GM19240 (cell line): ENCODE measurements at regions not wholly inside any gene's neighbourhood (a gene's known extent, or its start where the extent isn't known, plus 50 kb on each side); places are given as distances from the start of the nearest gene placed in this dataset.
A peak's percentile ranks its signal among the peaks of the same experiment; 100 is the strongest.
"Not testable (repeated sequence)": the region's sequence is repeated elsewhere in the genome, so short reads cannot be mapped to it uniquely, and the experiment has no call there.

ENCODE experiments used
- DNase-seq: peaks from one replicate; pipeline ENCODE4 v3.0.0; 2011; ENCODE audit warnings: low spot score; ENCODE audit not compliant: insufficient read length

DNA sequence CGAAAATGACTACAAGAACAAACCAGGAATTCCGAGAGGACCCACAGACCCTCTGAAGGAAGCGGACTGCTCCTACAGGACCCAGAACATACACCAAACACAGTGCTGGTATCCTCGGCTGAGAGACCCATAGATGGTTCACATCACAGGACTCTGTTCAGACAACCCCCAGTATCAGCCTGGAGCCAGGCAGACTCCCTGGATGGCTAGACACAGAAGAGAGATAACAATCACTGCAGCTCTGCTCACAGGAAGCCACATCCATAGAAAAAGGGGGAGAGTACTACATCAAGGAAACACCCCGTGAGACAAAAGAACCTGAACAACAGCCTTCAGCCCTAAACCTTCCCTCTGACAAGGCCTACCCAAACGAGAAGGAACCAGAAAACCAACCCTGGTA, 434.0 kb upstream of the NR5A2 start:
- DNase-seq: no peak

DNA sequence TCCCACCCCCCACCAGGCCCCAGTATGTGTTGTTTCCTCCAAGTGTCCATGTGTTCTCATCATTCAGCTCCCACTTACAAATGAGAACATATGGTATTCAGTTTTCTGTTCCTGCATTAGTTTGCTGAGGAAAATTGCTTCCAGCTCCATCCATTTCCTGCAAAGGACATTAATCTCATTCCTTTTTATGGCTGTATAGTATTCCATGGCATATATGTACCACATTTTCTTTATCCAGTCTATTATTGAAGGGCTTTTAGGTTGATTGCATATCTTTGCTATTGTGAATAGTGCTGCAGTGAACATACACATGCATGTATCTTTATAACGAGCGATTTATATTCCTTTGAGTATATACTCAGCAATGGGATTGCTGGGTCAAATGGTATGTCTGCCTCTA, 431.1 kb upstream of the NR5A2 start:
- not testable (repeated sequence) for DNase-seq

DNA sequence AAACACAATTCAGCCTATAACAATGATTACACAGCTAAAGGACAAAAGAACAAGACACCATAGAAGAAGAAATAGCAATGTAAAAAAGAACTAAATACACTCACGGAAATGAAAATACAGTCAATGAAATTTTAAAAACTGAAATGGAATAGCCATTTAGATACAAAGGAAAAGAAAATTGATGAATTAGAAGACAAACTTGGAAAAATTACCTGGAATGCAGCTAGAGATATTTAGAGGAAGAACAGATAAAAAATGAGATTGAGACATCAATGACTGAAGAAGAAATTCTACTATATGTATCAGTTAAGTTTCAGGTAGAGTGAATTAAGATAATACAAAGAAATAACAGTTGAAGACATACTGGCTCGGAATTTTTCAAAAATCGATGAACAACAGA, 430.4 kb upstream of the NR5A2 start:
- DNase-seq: no peak

DNA sequence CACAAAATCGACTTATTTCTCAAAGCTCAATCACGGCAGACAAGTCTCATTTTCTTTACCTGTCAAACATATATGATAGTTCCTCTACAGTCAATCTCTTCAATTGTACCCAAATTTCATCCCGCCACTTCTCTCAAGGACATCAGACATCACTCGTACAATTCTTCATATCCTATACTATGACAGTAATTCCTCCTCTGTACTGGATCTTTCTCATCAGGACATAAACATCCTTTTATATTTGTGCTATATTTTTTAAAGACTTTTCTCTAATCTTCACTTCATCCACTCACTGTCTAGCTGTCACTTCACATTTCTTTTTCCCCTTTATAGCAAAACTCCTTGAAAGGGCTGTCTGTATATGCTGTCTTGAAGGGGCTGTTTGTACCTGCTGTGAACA, 419.1 kb upstream of the NR5A2 start:
- no peak for DNase-seq

DNA sequence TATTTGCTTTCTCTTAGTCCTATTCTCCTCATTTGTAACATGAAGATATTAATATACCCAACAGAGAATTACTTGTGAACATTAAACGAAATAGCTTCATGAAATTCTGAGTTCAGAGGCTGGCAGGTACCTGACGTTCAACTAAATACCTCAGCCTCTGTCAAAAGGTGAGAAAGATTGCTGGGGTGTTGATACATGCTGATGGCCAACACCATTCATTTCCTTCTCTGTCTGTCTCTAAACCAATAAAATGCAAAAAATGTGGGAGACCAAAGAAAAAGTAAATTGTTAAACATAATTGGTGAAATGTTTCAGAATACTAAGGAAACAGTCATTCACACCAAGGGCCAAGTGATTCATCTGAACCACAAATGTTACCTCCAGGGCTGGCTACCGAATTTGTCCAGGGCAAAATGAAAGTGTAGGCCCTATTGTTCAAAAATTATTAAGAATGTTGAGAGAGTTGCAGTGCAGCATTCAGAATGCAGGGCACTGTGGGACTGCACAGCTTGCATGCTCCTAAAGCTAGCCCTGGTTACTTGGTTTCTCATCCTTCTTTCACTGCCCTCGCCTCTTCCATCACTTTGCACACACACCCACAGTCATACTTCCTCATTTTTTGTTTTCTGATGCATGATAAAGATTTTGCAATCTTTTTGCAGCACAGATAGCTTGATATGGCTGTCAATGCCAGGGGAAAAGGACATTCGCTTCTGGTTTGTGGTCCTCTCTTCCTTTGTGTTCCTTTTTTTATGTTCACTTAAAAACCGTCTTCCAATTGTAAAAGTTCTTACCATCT, 414.3 kb upstream of the NR5A2 start:
- DNase-seq: no peak

DNA sequence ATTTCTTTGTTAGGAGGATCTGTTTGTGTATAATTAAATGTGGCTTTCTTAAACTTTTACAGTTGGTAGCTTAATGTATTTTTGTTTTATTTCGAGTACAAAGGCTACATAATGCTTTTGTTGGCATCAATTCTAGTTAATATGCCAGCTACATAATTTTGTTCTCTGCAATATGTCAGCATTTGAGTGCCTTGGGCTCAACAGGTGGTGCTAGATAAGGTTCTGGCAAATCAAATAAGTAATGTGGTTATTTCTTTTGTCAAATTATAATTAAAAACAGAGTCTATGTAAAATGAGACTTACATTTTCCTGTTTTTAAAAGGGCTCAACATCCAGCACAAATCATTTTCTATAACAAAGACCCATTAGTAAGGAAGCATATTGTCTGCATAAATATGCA, 410.6 kb upstream of the NR5A2 start:
- DNase-seq: no peak

DNA sequence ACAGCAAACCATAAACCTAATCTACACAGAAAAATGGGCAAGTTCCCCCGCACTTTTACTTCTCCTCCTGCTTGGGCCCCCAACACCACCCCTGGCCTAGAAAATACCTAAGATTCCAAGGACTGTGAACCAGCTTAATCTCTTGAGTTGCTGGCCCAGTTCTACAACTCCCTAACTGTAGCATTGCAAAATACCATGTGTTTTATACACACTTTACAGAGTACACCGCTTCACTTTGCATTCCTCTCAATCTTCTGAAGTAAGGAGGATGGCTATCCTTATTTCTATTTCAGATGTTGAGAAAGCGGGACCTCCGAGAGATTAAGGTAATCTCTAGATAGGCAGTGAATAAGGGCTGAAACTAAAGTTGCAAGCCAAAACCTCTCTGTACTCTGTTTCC, 408.3 kb upstream of the NR5A2 start:
- no peak for DNase-seq

DNA sequence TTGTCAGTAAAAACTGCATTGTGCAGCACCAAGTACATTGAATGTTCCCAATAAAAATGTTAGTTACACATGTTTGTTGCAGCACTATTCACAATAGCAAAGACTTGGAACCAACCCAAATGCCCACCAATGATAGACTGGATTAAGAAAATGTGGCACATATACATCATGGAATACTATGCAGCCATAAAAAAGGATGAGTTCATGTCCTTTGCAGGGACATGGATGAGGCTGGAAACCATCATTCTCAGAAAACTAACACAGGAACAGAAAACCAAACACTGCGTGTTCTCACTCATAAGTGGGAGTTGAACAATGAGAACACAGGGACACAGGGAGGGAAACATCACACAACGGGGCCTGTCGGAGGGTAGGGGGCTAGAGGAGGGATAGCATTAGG, 401.3 kb upstream of the NR5A2 start:
- DNase-seq: not testable (repeated sequence)

DNA sequence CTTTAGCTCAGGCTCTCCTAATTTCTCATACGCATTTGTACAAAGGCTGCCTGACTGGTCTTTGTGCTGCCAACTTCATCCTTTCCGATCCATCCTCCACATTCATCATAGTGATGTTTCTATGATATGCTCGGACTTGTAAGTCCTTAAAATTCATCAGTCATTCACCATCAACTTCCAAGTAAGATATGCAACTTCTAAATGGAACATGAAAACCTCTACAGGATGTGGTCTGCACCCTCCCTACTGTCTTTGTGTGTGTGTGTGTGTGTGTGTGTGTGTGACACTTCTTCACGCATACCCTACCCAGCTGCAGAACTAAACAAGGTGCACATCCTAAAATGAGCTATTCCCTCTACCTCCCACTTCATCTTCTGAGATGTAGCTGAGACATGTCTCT, 397.9 kb upstream of the NR5A2 start:
- DNase-seq: no peak

DNA sequence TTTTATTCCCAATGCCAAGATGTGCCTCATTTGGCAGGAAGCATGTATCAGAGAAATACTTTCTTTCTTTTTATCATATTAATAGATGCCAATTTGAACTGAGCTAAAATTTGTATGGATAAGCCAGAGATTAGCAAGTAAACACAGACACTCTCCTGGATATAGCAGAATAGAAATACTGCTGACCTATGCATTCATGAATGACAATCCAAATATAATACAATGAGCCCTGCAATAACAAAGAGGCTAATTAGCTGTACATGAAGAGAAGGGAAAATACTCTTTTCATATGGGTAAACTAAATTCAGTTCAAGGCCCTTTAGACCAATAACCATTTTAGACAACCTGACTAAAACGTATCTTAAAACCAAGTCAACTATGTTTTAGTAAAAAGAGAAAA, 388.1 kb upstream of the NR5A2 start:
- no peak for DNase-seq

DNA sequence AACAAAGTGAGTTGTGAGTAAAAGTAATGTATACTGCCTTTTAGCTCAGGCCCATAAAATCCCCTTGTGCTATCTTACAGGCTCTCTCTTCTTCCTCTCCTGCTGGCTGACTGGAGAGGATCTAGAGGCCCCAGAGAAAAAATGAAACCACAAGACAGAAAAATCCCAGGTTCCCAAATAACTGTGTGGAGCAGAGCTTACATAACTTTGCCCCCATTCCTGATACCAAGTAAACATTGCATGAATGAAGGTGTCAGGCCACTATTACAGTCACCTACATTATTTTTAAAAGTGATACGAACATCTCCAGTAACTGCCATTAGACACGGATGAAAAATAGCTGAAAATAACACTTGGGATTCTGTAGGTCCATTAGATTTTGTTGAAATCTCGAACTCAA, 386.0 kb upstream of the NR5A2 start:
- DNase-seq: no peak

DNA sequence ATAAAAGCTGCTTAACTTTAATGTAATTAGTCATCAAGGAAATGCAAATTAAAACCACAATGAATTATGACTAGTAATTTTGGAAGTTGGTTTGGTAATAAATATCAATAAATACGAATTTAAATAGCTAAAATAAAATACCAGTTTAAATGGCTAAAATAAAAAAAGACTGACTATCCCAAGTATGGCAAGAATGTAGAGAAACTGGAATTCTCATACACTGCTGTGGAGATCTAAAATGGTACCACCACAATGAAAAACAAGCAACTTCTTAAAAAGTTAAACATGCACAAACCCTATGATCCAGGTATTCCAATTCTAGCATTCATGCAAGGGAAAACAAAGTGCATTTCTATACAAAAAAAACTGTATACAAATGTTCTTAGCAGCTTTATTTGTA, 382.6 kb upstream of the NR5A2 start:
- DNase-seq: no peak

DNA sequence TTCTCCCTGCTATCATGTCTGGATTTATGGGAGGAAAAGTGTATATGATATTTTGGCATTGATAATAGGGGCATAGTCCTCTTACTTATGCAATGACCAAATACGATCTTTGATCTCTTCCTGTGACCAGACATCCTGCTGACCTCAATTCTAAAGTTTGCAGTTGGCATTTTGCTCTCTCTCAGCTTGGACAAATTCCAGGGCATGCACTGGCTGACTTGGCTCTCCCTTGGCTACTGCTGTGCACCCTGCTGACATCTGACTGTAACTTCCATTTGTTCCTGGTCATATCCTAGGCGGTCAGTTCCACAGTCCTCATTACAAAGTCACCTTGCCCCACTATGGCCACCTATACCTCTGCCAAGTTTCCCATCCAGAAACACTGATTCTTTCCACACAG, 380.7 kb upstream of the NR5A2 start:
- DNase-seq: no peak

DNA sequence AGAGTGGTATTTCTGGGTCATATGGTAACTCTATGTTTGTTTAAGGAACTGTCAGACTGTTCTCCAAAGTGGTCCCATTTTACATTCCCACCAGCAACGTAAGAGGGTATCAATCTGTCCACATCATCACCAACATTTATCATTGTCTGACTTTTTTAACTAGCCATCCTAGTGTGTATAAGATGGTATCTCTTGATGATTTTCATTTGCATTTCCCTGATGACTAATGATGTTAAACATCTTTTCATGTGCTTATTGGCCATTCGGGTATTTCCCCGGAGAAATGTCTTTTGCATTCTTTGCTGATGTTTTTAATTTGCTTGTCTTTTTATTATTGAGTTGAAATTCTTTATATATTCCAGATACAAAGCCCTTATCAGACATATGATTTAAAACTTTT, 370.1 kb upstream of the NR5A2 start:
- no peak for DNase-seq

DNA sequence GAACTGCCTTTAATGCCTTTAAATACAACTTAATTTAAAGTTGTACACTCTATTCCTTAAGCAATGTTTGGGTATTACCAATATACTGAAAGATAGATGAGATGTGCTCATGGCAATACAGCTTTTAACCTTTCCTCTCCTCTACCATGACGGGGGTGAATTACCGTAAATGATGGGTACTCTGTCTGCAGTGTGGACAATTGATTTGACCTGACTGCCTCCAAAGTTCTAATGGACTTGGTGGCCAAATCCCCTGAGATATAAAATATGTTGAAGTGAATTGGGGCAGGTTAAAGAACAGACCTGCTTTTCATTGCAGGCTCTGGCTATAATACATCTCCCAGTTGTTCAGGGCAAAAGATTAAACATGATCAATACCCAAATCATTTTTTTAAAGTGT, 367.4 kb upstream of the NR5A2 start:
- DNase-seq: no peak

DNA sequence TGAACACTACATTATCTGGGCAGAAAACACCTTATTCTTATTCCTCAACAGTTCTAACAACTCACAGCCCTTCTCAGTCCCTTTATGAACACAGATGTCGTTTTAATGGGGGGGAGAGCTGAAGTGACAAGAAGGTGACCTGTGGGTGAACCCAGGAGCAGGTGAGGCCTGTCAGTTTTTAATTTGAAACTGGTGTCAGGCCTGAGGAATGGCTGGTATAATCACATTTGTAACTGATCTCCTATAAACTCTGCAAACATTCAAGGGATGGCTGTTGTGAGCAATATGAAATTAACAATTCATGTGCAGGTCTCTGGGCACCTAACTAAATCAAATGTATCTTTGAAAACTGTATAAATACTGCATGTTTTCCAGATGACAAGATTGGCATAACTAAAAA, 362.1 kb upstream of the NR5A2 start:
- no peak for DNase-seq

DNA sequence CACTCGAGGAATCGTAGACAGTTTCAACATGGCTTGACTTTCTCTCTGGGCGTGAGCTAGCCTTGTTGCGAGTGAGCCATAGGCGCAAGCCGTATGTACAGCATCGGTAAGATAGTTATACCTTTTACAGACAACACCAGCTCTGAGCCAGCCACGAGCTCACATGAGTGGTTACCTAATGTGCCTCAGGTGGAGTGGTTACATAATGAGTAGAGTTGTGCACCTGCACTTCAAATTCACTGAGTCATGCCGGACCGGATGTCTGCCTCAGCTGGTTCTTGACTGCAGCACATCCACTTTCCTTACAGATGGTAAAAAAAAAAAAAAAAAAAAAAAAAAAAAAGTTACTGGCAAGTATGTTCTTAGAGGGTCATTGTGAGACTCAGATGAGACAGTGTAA, 360.4 kb upstream of the NR5A2 start:
- DNase-seq: no peak

DNA sequence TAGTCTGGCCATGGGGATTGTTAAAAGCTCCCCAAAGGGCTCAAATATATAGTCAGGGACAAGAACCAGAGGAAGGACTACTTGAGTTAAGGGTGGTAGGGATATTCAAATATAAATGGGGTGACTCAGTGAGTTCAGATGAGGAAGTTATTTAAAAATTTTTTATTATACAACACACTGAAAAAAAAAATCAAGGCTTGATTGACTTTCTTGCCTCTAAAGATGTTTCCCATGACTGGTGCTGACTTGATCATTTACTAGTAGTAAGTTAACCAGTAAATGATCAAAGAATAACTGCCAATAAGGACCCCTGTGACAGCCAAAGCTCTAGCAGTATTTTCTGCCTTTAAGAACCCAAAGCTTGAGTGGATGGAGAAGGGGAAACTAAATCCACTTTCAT, 357.6 kb upstream of the NR5A2 start:
- no peak for DNase-seq

DNA sequence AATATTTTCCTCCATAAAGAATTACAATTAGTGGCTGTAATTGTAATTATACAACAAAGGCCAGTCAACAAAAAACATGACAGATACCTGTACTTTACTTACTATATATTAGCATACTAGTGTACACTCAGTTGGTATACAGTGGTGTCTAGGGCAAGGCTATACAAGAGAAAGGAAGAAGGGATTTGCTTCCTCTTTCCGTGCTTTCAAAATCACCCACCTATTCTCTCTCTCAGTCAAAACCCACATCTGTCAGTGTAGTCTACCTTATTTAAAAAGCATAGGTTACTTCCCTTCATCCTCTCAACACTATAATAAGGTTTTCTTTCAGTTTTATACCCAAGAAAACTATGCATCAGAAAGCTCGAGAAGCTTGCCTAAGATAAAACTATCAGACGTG, 355.8 kb upstream of the NR5A2 start:
- no peak for DNase-seq

DNA sequence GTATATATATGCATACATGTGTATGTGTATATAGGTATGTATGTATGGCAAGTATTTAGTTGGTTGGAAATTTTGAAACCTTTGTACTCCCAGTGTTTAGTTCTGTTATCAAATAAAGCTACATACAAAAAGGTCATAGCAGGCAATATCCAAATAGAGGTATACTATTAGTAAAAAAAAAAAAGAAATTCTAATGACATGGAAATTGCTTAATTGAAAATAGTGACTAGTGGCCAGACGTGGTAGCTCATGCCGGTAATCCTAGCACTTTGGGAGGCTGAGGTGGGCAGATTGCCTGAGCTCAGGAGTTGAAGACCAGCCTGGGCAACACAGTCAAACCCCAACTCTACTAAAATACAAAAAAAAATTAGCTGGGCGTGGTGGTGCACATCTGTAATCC, 351.6 kb upstream of the NR5A2 start:
- DNase-seq: no peak

DNA sequence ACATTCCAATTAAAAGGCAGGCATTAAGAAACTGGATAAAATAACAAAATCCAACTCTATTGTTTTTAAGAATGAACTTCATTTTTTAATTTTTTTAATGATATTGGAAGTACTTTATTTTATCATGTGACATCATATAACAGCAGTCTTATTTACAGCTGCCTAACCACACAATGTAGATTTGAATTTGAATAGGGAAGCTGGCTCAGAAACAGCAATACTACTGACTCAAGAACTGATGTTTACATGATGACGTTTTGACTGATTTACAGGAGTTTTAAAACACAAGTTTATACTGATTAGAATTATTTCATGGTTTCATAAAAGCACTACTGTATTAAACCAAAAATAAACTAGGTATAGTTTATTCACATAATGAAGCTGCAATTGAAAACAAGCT, 348.7 kb upstream of the NR5A2 start:
- DNase-seq: no peak

DNA sequence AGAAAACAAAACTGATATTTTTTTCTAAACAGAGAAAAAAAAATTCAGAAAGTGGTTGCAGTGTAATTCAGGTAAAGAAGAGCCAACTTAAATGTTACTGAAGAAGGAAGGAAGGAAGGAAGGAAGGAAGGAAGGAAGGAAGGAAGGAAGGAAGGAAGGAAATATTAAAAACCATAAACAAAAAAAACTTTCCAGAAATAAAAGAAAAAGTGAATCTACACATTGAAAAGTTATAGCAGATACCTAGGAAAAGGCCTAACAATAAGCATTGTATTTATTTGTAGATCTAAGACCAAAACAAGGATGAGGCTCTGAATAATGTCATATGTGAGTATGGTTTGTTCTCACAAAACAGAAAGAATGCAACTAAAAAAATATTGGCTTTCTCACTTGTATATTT, 345.4 kb upstream of the NR5A2 start:
- DNase-seq: no peak

DNA sequence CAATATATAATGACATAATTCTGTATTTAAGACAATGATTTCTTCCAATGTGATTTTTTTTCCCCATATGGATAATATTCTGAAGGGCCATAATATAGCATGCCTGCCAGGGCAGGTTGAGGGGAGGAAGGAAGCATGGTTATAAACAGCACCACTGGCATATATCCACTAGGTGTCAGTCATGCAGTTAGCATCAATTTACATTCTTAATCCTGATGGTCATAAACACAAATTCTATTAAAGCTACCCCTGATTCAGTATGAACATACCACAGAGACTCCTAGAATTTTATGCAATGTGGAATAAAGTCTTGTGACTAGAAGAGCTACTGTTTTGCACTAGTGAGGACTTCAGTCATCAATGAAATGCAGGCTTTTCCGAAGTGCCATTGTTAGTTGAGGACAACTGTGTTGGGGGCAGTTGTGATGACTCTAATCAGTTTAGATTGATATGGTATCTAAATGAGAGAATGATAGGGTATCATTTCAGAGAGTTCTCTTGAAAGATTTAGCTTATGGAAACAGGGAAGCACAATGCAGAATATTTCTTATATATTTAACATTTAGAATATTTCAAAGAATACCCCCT, 342.7 kb upstream of the NR5A2 start:
- DNase-seq: peak; percentile 11

DNA sequence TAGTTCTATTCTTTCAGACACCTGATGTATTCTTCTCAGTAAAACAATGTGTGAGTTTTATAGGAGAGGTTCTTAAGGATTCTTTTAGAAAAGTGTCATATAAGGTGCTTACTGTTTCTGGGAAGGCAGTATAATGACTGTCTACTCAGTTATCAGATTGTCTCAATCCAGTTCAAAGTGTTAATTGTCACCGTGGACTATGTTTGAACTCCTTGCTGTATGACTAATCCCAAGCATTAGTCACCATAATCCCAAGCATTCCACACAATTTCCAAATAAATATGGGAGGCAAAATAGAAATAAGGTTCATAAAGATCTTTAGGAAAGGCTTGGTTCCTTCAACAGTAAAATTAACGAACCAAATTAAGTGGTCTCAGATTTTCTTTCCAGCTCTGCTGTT, 342.1 kb upstream of the NR5A2 start:
- DNase-seq: no peak
